ENCODE measurements at regions not wholly inside any gene's neighbourhood (a gene's known extent, or its start where the extent isn't known, plus 50 kb on each side); places are given as distances from the start of the nearest gene placed in this dataset.

GRCh38 chr16:86198206-86199118 is 299.5 kb downstream of the IRF8 start:
- Mint-ChIP-seq H3K36me3 (ENCODE audit: low read depth) (no peaks in the 10 kb centered on the region), H3K27ac (no peak overlapping the region), H3K4me1 (ENCODE audit: low read depth) (no peaks in the 10 kb centered on the region), H3K9me3 (no peaks in the 10 kb centered on the region), H3K4me3 (no peak overlapping the region), H3K27me3 (peaks cover 83% of the 10 kb centered on the region)
- no peak for DNase-seq

DNA sequence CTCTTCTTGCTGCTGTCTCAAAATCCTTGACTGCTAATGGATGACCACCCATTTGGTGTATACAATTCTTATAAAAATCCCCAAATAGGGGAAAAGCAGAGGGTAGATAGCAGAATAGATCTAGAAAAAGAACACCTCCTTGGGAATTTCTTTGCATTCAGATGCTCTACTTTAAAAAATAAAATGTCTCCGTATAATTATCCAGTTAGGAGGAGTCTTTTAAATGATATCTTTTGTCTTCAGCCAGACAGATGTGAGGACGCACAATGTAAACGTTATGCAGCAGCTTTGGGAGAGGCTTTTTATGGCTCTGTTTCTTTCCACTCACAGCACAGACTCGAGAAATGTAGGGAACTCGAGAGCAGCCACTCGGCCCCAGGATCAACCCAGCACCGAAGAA is 300.2 kb downstream of the IRF8 start:
- no peaks in the 10 kb centered on the region for H3K9me3 Mint-ChIP-seq
- no peak overlapping the region for H3K27ac Mint-ChIP-seq
- DNase-seq: no peak
- H3K4me1 Mint-ChIP-seq (ENCODE audit: low read depth): no peaks in the 10 kb centered on the region
- H3K27me3 Mint-ChIP-seq: peaks cover 77% of the 10 kb centered on the region
- H3K36me3 Mint-ChIP-seq (ENCODE audit: low read depth): no peaks in the 10 kb centered on the region
- H3K4me3 Mint-ChIP-seq: no peak overlapping the region

DNA sequence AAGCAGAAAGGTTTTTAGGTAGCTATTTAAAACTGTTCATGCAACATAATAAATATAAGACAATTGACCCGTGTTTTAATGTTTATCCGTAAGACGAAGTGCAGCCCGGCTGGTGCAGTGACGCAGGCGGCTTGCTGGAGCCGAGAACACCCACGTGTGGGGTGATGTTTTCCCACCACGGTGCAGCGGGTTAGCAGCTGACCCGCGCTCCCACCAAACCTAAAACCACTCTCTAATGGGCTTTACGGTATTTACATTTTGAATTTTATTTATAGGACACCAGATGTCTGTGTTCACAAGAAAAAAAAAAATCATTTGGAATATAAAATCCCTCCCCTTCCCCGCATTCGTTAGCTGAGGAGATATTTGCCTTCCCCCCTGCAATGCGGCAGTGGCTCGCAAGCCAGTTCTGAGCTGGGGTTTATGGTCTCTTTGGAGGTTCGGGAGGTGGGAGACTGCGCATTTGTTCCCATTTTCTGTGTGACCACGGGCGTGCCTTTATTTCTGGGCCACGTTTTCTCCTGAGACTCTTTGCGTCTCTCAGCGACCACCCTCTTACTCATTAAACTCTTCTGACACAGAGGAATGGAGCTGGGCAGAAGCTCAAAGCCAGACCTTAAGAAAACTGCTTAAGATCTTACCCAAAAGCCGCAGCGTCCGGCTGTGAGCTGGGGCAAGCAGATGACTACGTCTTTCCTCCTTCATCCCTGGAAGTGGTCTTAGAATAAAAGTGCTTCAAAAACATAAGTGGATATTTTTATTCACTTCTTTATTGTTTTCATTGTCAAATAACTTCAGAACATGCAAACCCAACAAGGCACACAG is 301.1 kb downstream of the IRF8 start:
- H3K4me1 Mint-ChIP-seq (ENCODE audit: low read depth): no peaks in the 10 kb centered on the region
- H3K27me3 Mint-ChIP-seq: peaks cover 73% of the 10 kb centered on the region
- H3K36me3 Mint-ChIP-seq (ENCODE audit: low read depth): no peaks in the 10 kb centered on the region
- H3K4me3 Mint-ChIP-seq: no peak overlapping the region
- H3K27ac Mint-ChIP-seq: no peak overlapping the region
- no peak for DNase-seq
- H3K9me3 Mint-ChIP-seq: no peaks in the 10 kb centered on the region

DNA sequence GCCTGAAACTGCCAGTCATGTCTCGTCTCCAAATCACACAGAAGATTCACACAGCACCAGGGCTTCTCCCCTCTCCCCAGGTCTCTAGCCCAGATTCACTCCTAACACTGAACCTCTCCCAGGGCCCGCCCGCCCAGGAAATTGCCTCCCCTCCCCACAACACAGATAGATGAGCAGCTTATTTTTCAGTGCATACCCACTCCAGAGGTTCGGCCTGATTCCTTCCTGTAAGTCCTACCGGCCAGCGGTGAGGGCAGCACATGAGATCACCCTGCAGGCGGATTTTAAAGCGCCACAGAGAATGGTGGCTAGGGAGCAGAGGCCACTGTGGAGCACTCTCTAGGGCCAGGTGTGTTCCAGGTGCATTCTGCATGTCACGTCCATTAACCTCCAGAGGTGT is 301.8 kb downstream of the IRF8 start:
- no peak for DNase-seq
- Mint-ChIP-seq H3K4me1 (ENCODE audit: low read depth) (no peaks in the 10 kb centered on the region), H3K27ac (no peak overlapping the region), H3K27me3 (peaks cover 66% of the 10 kb centered on the region), H3K9me3 (no peaks in the 10 kb centered on the region), H3K36me3 (ENCODE audit: low read depth) (no peaks in the 10 kb centered on the region), H3K4me3 (no peak overlapping the region)

- Mint-ChIP-seq H3K9me3 (no peaks in the 10 kb centered on the region), H3K36me3 (ENCODE audit: low read depth) (no peaks in the 10 kb centered on the region), H3K27ac (no peak overlapping the region), H3K4me3 (no peak overlapping the region), H3K4me1 (ENCODE audit: low read depth) (no peaks in the 10 kb centered on the region), H3K27me3 (peaks cover 57% of the 10 kb centered on the region)
- DNase-seq: no peak
Observed at GRCh38 chr16:86201746-86202145, 302.8 kb downstream of the IRF8 start.

- no peaks in the 10 kb centered on the region for H3K9me3 Mint-ChIP-seq
- H3K4me1 Mint-ChIP-seq (ENCODE audit: low read depth): no peaks in the 10 kb centered on the region
- no peak overlapping the region for H3K27ac Mint-ChIP-seq
- no peak overlapping the region for H3K4me3 Mint-ChIP-seq
- no peak for DNase-seq
- H3K27me3 Mint-ChIP-seq: peaks cover 52% of the 10 kb centered on the region
- no peaks in the 10 kb centered on the region for H3K36me3 Mint-ChIP-seq (ENCODE audit: low read depth)
Observed at GRCh38 chr16:86202267-86202666, 303.3 kb downstream of the IRF8 start.

GRCh38 chr16:86202760-86203426 is 303.9 kb downstream of the IRF8 start:
- H3K27me3 Mint-ChIP-seq: peaks cover 46% of the 10 kb centered on the region
- no peak overlapping the region for H3K27ac Mint-ChIP-seq
- no peak overlapping the region for H3K4me3 Mint-ChIP-seq
- no peaks in the 10 kb centered on the region for H3K9me3 Mint-ChIP-seq
- H3K36me3 Mint-ChIP-seq (ENCODE audit: low read depth): no peaks in the 10 kb centered on the region
- no peaks in the 10 kb centered on the region for H3K4me1 Mint-ChIP-seq (ENCODE audit: low read depth)
- no peak for DNase-seq

DNA sequence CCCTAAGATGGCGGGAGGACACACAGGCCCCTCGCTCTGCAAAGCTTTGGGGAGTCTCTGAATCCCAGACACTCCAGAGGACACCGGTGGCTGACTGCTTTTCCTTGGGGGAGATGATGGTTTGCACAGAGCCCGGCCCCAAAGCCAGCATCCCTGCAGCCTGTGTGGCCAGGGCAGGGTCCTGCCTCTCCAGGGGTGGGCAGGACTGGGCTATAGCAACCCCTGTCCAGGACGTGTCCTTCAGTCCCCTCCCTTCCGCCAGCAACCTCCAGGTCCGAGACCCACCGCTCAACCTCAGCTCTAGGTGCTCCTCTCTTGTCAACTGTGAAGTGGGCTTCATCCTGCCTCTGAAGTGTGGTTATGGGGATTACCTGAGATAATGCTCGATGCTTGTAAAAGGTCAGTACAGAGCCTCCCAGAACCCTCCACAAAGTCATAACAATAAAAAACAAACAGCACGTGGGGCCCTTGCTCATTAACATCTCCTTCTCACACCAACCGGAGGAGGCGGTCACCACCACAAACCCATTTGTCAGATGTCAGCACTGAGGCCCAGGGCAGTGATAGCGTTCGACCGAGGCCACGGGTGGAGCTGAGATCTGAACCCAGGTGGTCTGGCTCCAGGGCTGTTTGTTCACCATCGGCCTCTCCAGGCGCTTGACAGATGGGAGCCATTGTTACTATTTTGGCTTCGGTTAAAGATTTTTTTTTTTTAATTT is 304.8 kb downstream of the IRF8 start:
- Mint-ChIP-seq H3K27me3 (peaks cover 38% of the 10 kb centered on the region), H3K9me3 (no peaks in the 10 kb centered on the region), H3K27ac (no peak overlapping the region), H3K36me3 (ENCODE audit: low read depth) (no peaks in the 10 kb centered on the region), H3K4me3 (no peak overlapping the region), H3K4me1 (ENCODE audit: low read depth) (no peaks in the 10 kb centered on the region)
- no peak for DNase-seq

GRCh38 chr16:86205521-86206245 is 304.6 kb upstream of the FOXF1 start:
- Mint-ChIP-seq H3K27ac (no peak overlapping the region), H3K4me3 (no peak overlapping the region), H3K27me3 (peaks cover 18% of the 10 kb centered on the region), H3K4me1 (ENCODE audit: low read depth) (no peaks in the 10 kb centered on the region), H3K9me3 (no peaks in the 10 kb centered on the region), H3K36me3 (ENCODE audit: low read depth) (no peaks in the 10 kb centered on the region)
- DNase-seq: no peak

- Mint-ChIP-seq H3K27ac (no peak overlapping the region), H3K36me3 (ENCODE audit: low read depth) (no peaks in the 10 kb centered on the region), H3K9me3 (no peaks in the 10 kb centered on the region), H3K4me3 (no peak overlapping the region), H3K4me1 (ENCODE audit: low read depth) (peaks cover 3% of the 10 kb centered on the region), H3K27me3 (peaks cover 7% of the 10 kb centered on the region)
- no peak for DNase-seq
Observed at GRCh38 chr16:86207350-86207749, 303.0 kb upstream of the FOXF1 start.

DNA sequence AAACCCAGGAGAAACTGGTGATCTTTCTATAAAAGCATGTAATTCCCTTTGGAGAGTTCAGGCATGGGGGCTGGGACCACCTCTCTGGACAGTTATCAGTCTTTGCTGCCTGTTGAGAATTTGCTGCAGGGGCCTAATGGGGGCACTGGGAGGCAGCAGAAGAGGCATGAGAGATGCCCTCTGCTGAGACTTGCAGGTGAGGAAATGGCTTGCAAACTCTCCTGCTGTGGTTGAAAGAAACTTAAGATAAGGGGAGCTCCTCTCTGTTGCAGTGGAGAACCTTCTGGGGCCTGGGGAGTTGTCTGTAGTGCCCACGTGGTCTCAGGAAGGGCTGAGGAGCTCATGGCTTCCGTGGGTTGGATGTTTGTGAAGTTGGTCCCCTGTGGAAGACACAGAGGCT is 301.1 kb upstream of the FOXF1 start:
- Mint-ChIP-seq H3K27me3 (peaks cover 3% of the 10 kb centered on the region), H3K4me3 (no peak overlapping the region), H3K27ac (no peak overlapping the region), H3K9me3 (no peaks in the 10 kb centered on the region), H3K4me1 (ENCODE audit: low read depth) (peaks cover 3% of the 10 kb centered on the region), H3K36me3 (ENCODE audit: low read depth) (no peaks in the 10 kb centered on the region)
- no peak for DNase-seq

GRCh38 chr16:86210403-86211193 is 299.7 kb upstream of the FOXF1 start:
- Mint-ChIP-seq H3K27me3 (peaks cover 7% of the 10 kb centered on the region), H3K4me3 (no peak overlapping the region), H3K4me1 (ENCODE audit: low read depth) (peaks cover 3% of the 10 kb centered on the region), H3K27ac (no peak overlapping the region), H3K9me3 (no peaks in the 10 kb centered on the region), H3K36me3 (ENCODE audit: low read depth) (no peaks in the 10 kb centered on the region)
- no peak for DNase-seq

DNA sequence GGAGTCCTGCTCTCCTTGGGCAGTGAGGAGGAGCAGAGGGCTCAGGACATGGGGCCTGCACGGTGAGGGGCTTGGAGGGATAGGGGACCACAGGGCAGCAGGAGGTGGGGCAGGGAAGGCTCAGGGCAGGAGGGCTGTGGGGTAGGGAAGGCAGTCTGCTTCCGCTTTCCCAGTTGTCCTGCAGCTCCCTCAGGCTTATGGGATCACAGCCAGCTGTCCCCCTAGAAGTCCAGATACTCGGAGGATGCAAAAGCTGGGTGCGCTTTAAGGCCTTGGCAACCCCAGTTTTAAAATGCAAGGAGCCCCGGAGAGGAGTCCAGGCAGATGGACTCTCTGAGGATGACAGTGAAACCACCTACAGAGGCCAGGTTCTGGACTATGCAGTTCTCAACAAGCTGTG is 299.1 kb upstream of the FOXF1 start:
- H3K9me3 Mint-ChIP-seq: no peaks in the 10 kb centered on the region
- H3K27me3 Mint-ChIP-seq: peaks cover 8% of the 10 kb centered on the region
- H3K4me3 Mint-ChIP-seq: no peak overlapping the region
- H3K27ac Mint-ChIP-seq: no peak overlapping the region
- DNase-seq: no peak
- H3K36me3 Mint-ChIP-seq (ENCODE audit: low read depth): no peaks in the 10 kb centered on the region
- H3K4me1 Mint-ChIP-seq (ENCODE audit: low read depth): peaks cover 3% of the 10 kb centered on the region

Data from activated T-cell treated with anti-CD3 and anti-CD28 coated beads, Interleukin-2, amount 50 U/mL, for 24 hours (primary cell).